ENCODE measurements at regions not wholly inside any gene's neighbourhood (a gene's known extent, or its start where the extent isn't known, plus 50 kb on each side); places are given as distances from the start of the nearest gene placed in this dataset.

DNA sequence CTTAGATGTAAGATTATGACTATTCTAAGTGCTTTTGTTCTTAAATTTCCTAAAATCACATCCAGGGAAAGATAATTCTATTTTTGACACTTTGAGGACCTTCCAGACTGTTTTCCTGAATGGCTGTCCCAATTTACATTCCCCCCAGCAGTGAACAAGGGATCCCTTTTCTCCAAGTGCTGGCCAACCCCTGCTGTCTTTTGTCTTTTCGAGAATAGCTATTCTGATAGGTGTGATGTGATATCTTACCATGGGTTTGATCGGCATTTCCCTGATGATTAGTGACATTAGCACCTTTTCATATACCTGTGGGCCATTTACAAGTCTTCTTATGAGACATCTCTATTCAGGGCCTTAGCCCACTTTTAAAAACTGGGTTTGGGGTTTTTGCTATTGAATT lies 526.7 kb upstream of the FZD8 start:
- Histone ChIP-seq H4K8ac (ENCODE audit: low read depth in 2 of 2, low read length in 2 of 2) (no peak overlapping the region), H3K4me1 (ENCODE audit: control insufficient read depth, insufficient read depth, low read length) (peaks cover 5% of the 10 kb centered on the region), H3K9me3 (ENCODE audit: control insufficient read depth, insufficient read depth, low read length) (no peaks in the 10 kb centered on the region), H3K4ac (ENCODE audit: low read depth, low read length) (no peak overlapping the region), H3K18ac (ENCODE audit: low read depth, low read length) (no peak overlapping the region), H2BK20ac (ENCODE audit: low read depth, low read length) (no peak overlapping the region), H3K56ac (ENCODE audit: extremely low read depth, insufficient read depth, low read length) (no peak overlapping the region), H3K27me3 (ENCODE audit: control insufficient read depth, insufficient read depth, low read length) (no peaks in the 10 kb centered on the region), H3K36me3 (ENCODE audit: control insufficient read depth, insufficient read depth, low read length) (no peaks in the 10 kb centered on the region), H3K4me3 (ENCODE audit: insufficient read depth, low read depth, low read length) (no peak overlapping the region), H3K4me2 (ENCODE audit: low read depth, low read length) (no peak overlapping the region), H2AK9ac (replicated peaks; ENCODE audit: low read depth, low read length, poor library complexity) (no peak overlapping the region), H2BK5ac (ENCODE audit: low read depth, low read length, poor library complexity, severe bottlenecking) (no peak overlapping the region), H4K91ac (ENCODE audit: insufficient read depth, low read depth, low read length) (no peak overlapping the region), H2AFZ (replicated peaks; ENCODE audit: low read length, poor library complexity) (no peak overlapping the region), H3K9ac (ENCODE audit: low read depth, low read length) (no peak overlapping the region), H4K20me1 (ENCODE audit: insufficient read depth, low read length) (no peaks in the 10 kb centered on the region), H3K23ac (ENCODE audit: low read depth, low read length) (no peak overlapping the region), H3K14ac (replicated peaks; ENCODE audit: low read depth, low read length) (no peak overlapping the region), H2BK120ac (ENCODE audit: low read depth, low read length) (no peak overlapping the region), H2AK5ac (ENCODE audit: low read depth, low read length) (no peak overlapping the region), H2BK15ac (ENCODE audit: low read depth, low read length) (no peak overlapping the region), H3K79me1 (ENCODE audit: low read depth in 1 of 2, low read length in 2 of 2) (no peaks in the 10 kb centered on the region), H3K9me1 (ENCODE audit: insufficient read depth, low read length) (0 out of 2 replicates have a peak, but pooled peaks cover 4% of the 10 kb centered on the region), H3K27ac (ENCODE audit: insufficient read depth, low read length) (no peak overlapping the region), H4K5ac (ENCODE audit: low read depth, low read length) (no peak overlapping the region)
- no CpG with 5 or more reads among the region's 2 CpGs for WGBS, 2 experiments (ENCODE audit: extremely low coverage in 2 of 2, insufficient read length in 1 of 2)
- dilution Hi-C loops (cut with HindIII; ENCODE audit: low sequenced_read_pairs, unreplicated experiment), result no loop called here
- BruUV-seq (replicated peaks), result no TSS peak
- ATAC-seq (ENCODE audit: low read depth) (no peak), DNase-seq (no peak)
- ChIA-PET POLR2A (ENCODE audit: unreplicated experiment) (no interaction called here), CTCF (no interaction called here)
- intact Hi-C loops (cut with micrococcal nuclease), result no loop called here
- TF ChIP-seq RAD21 (IDR thresholded peaks at IDR 0.05; ENCODE audit: low read length) (no peak), RFX5 (IDR thresholded peaks at IDR 0.05; ENCODE audit: low read depth, low read length) (no peak), RCOR1 (IDR thresholded peaks at IDR 0.05; ENCODE audit: insufficient replicate concordance, low read length) (no peak)
- TF ChIP-seq, protein P1, sequence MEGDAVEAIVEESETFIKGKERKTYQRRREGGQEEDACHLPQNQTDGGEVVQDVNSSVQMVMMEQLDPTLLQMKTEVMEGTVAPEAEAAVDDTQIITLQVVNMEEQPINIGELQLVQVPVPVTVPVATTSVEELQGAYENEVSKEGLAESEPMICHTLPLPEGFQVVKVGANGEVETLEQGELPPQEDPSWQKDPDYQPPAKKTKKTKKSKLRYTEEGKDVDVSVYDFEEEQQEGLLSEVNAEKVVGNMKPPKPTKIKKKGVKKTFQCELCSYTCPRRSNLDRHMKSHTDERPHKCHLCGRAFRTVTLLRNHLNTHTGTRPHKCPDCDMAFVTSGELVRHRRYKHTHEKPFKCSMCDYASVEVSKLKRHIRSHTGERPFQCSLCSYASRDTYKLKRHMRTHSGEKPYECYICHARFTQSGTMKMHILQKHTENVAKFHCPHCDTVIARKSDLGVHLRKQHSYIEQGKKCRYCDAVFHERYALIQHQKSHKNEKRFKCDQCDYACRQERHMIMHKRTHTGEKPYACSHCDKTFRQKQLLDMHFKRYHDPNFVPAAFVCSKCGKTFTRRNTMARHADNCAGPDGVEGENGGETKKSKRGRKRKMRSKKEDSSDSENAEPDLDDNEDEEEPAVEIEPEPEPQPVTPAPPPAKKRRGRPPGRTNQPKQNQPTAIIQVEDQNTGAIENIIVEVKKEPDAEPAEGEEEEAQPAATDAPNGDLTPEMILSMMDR (conservative IDR thresholded peaks at IDR 0.05; ENCODE audit: low read depth, low read length), result no peak
- in situ Hi-C loops (cut with MboI; ENCODE audit: low sequenced_read_pairs), result no loop called here

Measured in IMR-90 (cell line).